Activated T-cell treated with anti-CD3 and anti-CD28 coated beads, Interleukin-2, amount 50 U/mL, for 72 hours (primary cell): ENCODE measurements at regions not wholly inside any gene's neighbourhood (a gene's known extent, or its start where the extent isn't known, plus 50 kb on each side); places are given as distances from the start of the nearest gene placed in this dataset.
"Not testable (repeated sequence)": the region's sequence is repeated elsewhere in the genome, so short reads cannot be mapped to it uniquely, and the experiment has no call there.

ENCODE experiments used
- ATAC-seq, 2 donors: fragments of 150-1000 bp; cut with Tn5 transposase; replicated peaks in 1 of 2; 2 replicates each; pipeline ENCODE4 v1.10.0; 2021; ENCODE audit warnings: moderate library complexity in 2 of 2, mild to moderate bottlenecking in 1 of 2
- DNase-seq, 2 donors: peaks; one replicate each; pipeline ENCODE4 v3.0.0; 2021 to 2022; ENCODE audit warnings: mixed read lengths in 1 of 2
- H3K27ac Mint-ChIP-seq: one replicate; pipeline ENCODE4 v1.8.0; 2022; ENCODE audit warnings: mild to moderate bottlenecking, moderate library complexity, mixed read lengths
- H3K27me3 Mint-ChIP-seq: one replicate; pipeline ENCODE4 v1.8.0; 2022; ENCODE audit warnings: low read depth, mixed read lengths
- H3K36me3 Mint-ChIP-seq, 2 donors: one replicate each; pipeline ENCODE4 v1.8.0; 2022; ENCODE audit warnings: mixed read lengths in 2 of 2, mild to moderate bottlenecking in 1 of 2; ENCODE audit not compliant: insufficient read depth in 2 of 2
- H3K4me1 Mint-ChIP-seq: one replicate; pipeline ENCODE4 v1.8.0; 2022; ENCODE audit warnings: low read depth, mixed read lengths
- H3K4me3 Mint-ChIP-seq, 2 donors: one replicate each; pipeline ENCODE4 v1.8.0; 2022; ENCODE audit warnings: mild to moderate bottlenecking in 2 of 2, mixed read lengths in 2 of 2, moderate library complexity in 2 of 2
- H3K9me3 Mint-ChIP-seq, 2 donors: one replicate each; pipeline ENCODE4 v1.8.0; 2022; ENCODE audit warnings: mixed read lengths in 2 of 2

DNA sequence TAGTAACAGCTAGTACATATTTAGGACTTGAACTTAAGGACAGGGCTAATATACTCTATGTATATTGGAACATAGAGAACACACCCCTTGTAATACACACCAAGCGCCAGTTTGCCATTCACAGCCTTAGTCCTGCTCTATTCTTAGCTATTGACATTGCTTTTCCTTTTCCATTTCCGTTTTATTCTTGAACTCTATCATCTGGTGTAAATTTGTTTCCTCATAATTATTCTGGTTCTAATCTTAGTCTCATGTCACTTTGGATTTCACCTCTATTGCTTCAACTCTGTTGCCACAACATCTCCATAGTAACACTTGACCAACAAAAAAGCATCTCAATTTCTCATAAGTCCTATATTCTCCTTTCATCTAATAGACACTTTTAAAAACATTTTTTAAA is 225.7 kb downstream of the PHLDA1 start:
- H3K27ac Mint-ChIP-seq: no peak overlapping the region
- H3K4me3 Mint-ChIP-seq: no peak overlapping the region
- H3K36me3 Mint-ChIP-seq: peaks cover 5 to 10% of the 10 kb centered on the region in 2 donors
- no peaks in the 10 kb centered on the region for H3K4me1 Mint-ChIP-seq
- H3K27me3 Mint-ChIP-seq: peaks cover 10% of the 10 kb centered on the region
- DNase-seq: no peak
- H3K9me3 Mint-ChIP-seq: peaks cover 7 to 14% of the 10 kb centered on the region in 2 donors
- ATAC-seq: no peak

GRCh38 chr12:75805320-75805719 is 226.3 kb downstream of the PHLDA1 start:
- H3K36me3 Mint-ChIP-seq: peaks cover 5 to 10% of the 10 kb centered on the region in 2 donors
- no peak overlapping the region for H3K27ac Mint-ChIP-seq
- H3K4me3 Mint-ChIP-seq: no peak overlapping the region
- DNase-seq: no peak
- ATAC-seq: no peak
- H3K27me3 Mint-ChIP-seq: peaks cover 6% of the 10 kb centered on the region
- H3K9me3 Mint-ChIP-seq: peaks cover 7 to 14% of the 10 kb centered on the region in 2 donors
- H3K4me1 Mint-ChIP-seq: no peaks in the 10 kb centered on the region

- Mint-ChIP-seq H3K27ac (no peak overlapping the region), H3K36me3 (no peaks in the 10 kb centered on the region), H3K9me3 (no peaks in the 10 kb centered on the region), H3K4me1 (no peaks in the 10 kb centered on the region), H3K27me3 (peaks cover 33% of the 10 kb centered on the region), H3K4me3 (no peak overlapping the region)
- ATAC-seq: no peak
- DNase-seq: no peak
Measured at GRCh38 chr12:75798136-75798926, 233.2 kb downstream of the PHLDA1 start.

DNA sequence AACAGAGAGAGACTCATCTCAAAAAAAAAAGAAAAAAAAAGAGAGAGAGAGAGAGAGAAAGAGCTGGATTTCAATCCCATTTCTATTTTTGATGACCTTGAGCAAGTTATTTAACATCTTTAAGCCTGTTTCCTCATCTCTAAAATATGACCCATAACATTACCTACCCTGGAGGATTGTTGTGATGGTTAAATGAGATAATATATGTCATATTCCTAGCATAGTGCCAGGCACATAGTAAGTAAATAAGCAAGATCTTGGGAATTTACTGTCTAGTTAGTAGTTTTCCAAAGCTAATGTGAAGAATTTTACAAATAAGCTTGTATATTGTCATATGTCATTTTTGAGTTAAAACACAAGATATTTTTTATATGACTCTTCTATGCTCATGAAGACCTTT is 236.5 kb downstream of the PHLDA1 start:
- no peak for DNase-seq
- H3K4me3 Mint-ChIP-seq: no peak overlapping the region
- no peaks in the 10 kb centered on the region for H3K9me3 Mint-ChIP-seq
- H3K27me3 Mint-ChIP-seq: peaks cover 47% of the 10 kb centered on the region
- no peak for ATAC-seq
- no peak overlapping the region for H3K27ac Mint-ChIP-seq
- H3K4me1 Mint-ChIP-seq: peaks cover 26% of the 10 kb centered on the region
- no peaks in the 10 kb centered on the region for H3K36me3 Mint-ChIP-seq

- Mint-ChIP-seq H3K4me3 (no peak overlapping the region), H3K4me1 (peaks cover 30% of the 10 kb centered on the region), H3K27me3 (peaks cover 41% of the 10 kb centered on the region), H3K27ac (peak overlapping the region; percentile 35), H3K9me3 (no peaks in the 10 kb centered on the region), H3K36me3 (no peaks in the 10 kb centered on the region)
- ATAC-seq: no peak
- DNase-seq: no peak
Measured at GRCh38 chr12:75792687-75793086, 238.9 kb downstream of the PHLDA1 start.

DNA sequence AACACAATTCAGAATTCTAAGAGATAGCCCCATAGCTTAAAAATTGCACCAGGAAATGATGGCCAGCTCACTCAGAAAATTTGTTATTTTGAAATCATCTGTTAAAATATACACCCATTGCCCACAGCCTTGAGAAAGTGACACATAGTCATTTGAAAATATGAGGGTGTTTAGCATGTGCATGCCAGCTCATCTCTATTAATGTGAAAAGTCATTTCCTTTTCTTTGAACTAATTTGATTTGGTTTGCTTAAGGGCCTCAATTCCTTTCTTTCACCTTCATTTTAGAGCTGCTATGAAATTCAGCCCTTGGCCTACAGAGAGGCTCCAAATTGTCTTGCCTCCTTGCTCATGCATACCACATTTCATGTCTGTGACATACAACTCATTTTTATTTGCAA is 241.4 kb downstream of the PHLDA1 start:
- DNase-seq: no peak
- Mint-ChIP-seq H3K9me3 (no peaks in the 10 kb centered on the region), H3K36me3 (no peaks in the 10 kb centered on the region), H3K4me3 (peak overlapping the region in 1 of 2 donors; percentile 65), H3K4me1 (peaks cover 30% of the 10 kb centered on the region), H3K27me3 (peaks cover 34% of the 10 kb centered on the region), H3K27ac (peak overlapping the region; percentile 7)
- peak; percentile 58 to 83 for ATAC-seq

- not testable (repeated sequence) for H3K36me3 Mint-ChIP-seq, ATAC-seq, H3K9me3 Mint-ChIP-seq, DNase-seq, H3K4me3 Mint-ChIP-seq, H3K27ac Mint-ChIP-seq
- Mint-ChIP-seq H3K4me1 (peaks cover 25% of the 10 kb centered on the region), H3K27me3 (peaks cover 28% of the 10 kb centered on the region)
Measured at GRCh38 chr12:75787146-75787545, 244.4 kb downstream of the PHLDA1 start.

DNA sequence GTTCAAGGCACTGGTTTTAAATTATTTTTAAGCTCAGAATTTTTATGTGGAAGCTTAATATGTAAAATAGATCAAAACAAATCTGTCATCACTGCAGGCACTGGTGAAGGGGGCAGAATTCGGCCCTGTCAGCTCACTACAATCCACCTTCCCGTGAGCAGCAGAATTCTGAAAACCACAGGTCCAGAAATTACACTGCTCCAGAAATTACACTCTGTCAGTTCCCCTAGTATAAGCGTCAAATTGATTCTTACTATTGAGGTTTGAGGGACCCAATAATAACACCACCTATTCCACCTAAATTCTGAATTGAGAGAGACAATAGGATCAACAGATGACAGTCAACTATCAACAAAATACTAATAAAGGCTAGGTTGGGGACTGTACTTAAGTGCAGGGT is 245.5 kb downstream of the PHLDA1 start:
- H3K27me3 Mint-ChIP-seq: peaks cover 27% of the 10 kb centered on the region
- ATAC-seq: peak in 1 of 2 donors; percentile 40

GRCh38 chr12:75784591-75784990 is 247.0 kb downstream of the PHLDA1 start:
- Mint-ChIP-seq H3K4me1 (peaks cover 21% of the 10 kb centered on the region), H3K4me3 (no peak overlapping the region), H3K9me3 (no peaks in the 10 kb centered on the region), H3K27me3 (peaks cover 41% of the 10 kb centered on the region), H3K27ac (no peak overlapping the region), H3K36me3 (no peaks in the 10 kb centered on the region)
- no peak for ATAC-seq
- DNase-seq: no peak

More for the DNA sequence above, 245.5 kb downstream of the PHLDA1 start:
- peaks cover 27% of the 10 kb centered on the region for H3K4me1 Mint-ChIP-seq
- no peak for DNase-seq
- no peaks in the 10 kb centered on the region for H3K9me3 Mint-ChIP-seq
- no peaks in the 10 kb centered on the region for H3K36me3 Mint-ChIP-seq
- H3K4me3 Mint-ChIP-seq: no peak overlapping the region
- H3K27ac Mint-ChIP-seq: no peak overlapping the region

GRCh38 chr12:75783093-75783877 is 248.3 kb downstream of the PHLDA1 start:
- Mint-ChIP-seq H3K27ac (no peak overlapping the region), H3K4me3 (no peak overlapping the region), H3K27me3 (peaks cover 52% of the 10 kb centered on the region), H3K9me3 (no peaks in the 10 kb centered on the region), H3K4me1 (peaks cover 21% of the 10 kb centered on the region), H3K36me3 (no peaks in the 10 kb centered on the region)
- DNase-seq (no peak), ATAC-seq (no peak)

- no peaks in the 10 kb centered on the region for H3K36me3 Mint-ChIP-seq
- H3K4me3 Mint-ChIP-seq: no peak overlapping the region
- DNase-seq: no peak
- no peaks in the 10 kb centered on the region for H3K9me3 Mint-ChIP-seq
- H3K27ac Mint-ChIP-seq: peak overlapping the region; percentile 30
- H3K27me3 Mint-ChIP-seq: peaks cover 61% of the 10 kb centered on the region
- H3K4me1 Mint-ChIP-seq: peaks cover 21% of the 10 kb centered on the region
- ATAC-seq: no peak
Measured at GRCh38 chr12:75782069-75782581, 249.5 kb downstream of the PHLDA1 start.

GRCh38 chr12:75781532-75782046 is 250.0 kb downstream of the PHLDA1 start:
- Mint-ChIP-seq H3K9me3 (no peaks in the 10 kb centered on the region), H3K36me3 (no peaks in the 10 kb centered on the region), H3K27ac (no peak overlapping the region), H3K4me3 (no peak overlapping the region), H3K27me3 (peaks cover 66% of the 10 kb centered on the region), H3K4me1 (peaks cover 21% of the 10 kb centered on the region)
- DNase-seq (peak; percentile 23 to 24), ATAC-seq (peak; percentile 92 to 95)

DNA sequence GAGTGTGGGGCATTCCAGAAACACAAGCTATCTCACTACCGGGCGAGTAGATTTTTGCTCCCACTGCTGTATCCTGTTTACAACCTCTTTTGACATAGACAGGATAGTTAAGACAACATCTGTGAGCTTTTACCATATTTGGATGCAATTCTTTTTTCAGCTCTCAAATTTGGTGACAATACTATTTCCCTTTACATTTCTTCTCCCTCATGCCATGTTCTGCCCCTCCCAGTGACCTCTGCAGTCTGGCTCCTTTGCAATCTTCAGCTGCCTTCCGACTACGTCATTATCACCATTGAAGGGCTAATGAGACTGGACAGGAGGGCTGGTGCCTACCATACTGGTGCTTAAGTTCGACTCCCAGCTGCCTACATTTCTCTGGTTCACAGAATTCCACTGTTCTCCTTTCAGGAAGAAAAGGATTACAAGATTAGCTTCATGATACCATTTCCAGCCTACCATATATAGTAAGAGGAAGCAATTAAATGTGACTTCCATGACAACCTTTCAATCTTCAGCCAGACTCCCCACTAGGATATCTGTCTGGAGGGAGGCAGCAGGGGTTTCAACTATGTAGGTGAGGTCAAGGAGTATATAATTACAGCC is 251.6 kb downstream of the PHLDA1 start:
- ATAC-seq: no peak
- Mint-ChIP-seq H3K27me3 (peaks cover 73% of the 10 kb centered on the region), H3K36me3 (no peaks in the 10 kb centered on the region), H3K4me1 (peaks cover 21% of the 10 kb centered on the region), H3K27ac (no peak overlapping the region), H3K9me3 (no peaks in the 10 kb centered on the region), H3K4me3 (no peak overlapping the region)
- DNase-seq: no peak
